LNCAP (cell line): ENCODE measurements at regions not wholly inside any gene's neighbourhood (a gene's known extent, or its start where the extent isn't known, plus 50 kb on each side); places are given as distances from the start of the nearest gene placed in this dataset.

Experiments used
- CTCF ChIP-seq: fragments of 450-650 bp; IDR thresholded peaks from 2 replicates; pipeline ENCODE4 v1.5.1; 2017; ENCODE audit warnings: mild to moderate bottlenecking

DNA sequence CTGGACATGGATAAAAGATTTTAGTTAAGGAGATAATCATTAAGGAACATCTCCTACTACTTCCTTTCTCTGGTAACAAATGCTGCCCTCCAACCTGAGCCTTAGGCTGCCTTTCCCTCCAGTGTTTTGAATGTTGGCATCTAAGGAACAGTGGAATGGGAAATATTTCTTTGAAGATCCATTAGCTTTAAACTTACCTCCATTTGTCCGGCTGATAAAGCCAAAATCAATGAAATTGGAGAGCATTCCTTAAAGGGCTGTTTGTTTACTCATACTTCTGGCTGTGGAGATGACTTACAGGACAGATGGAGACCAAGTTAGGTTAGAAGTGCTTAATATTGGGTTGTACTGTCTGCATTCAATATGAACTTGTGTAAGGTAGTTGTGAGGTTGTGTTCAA, 439.1 kb downstream of the PLA2G4A start:
- no peak for TF ChIP-seq CTCF

DNA sequence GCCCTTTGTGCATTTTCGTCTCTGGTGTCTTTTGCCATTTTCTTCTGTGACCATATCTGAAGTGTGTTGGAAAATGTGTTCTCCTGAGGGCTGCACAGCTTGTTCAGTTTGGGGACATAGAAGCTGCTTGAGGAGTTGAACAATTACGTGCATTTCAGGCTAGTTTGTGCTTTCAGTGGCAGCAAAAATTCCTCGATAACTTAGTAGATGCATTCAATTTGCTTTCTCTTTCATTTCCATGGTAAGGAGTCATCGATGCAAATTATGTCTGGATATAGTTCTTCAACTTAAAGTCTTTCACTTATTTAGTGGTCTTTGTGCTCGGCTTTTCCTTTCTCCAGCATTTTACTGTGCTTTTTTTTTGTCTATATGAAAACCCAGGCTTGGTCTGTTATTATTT, 441.5 kb downstream of the PLA2G4A start:
- TF ChIP-seq CTCF = no peak

DNA sequence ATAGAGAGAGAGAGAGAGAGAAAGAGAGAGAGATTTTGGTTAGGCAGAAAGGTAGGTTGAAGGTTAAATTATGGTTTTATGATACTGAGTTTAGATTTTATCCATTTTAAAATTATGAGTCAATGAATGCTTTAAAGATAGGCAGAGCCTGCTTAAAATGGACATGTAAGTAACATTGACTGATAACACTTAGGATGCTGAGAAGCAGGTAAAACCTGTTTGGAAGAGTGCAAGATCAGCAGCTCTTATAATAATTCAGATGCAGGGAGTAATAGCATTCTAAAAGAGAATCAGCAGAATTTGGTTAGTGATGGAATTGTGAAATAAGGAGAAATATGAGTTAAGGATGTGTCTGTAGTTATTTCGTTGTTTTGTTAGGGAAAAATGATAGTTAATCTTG, 446.6 kb downstream of the PLA2G4A start:
- TF ChIP-seq CTCF = no peak

- TF ChIP-seq CTCF = no peak
Measured at GRCh38 chr1:187275985-187276575, 447.3 kb downstream of the PLA2G4A start.

- no peak for TF ChIP-seq CTCF
Measured at GRCh38 chr1:187276677-187277076, 447.9 kb downstream of the PLA2G4A start.

DNA sequence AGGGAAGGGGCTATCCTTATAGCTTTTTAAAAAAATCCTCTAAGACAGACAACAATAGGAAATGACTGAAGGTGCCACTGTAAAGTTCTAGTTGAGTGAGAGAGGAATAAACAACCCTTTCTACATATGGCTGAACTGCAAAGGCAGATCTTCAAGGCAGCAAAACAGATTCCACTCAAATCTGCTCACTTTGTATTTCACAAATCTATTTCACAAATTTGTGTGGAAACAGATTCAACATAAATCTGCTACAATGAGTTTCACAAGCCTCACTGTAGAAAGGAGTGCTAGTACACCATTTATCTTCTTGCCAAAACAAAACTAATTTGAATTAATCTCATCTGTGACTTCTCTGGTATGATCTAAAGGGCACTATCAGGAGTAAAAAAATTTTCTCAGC, 451.3 kb downstream of the PLA2G4A start:
- TF ChIP-seq CTCF = no peak

DNA sequence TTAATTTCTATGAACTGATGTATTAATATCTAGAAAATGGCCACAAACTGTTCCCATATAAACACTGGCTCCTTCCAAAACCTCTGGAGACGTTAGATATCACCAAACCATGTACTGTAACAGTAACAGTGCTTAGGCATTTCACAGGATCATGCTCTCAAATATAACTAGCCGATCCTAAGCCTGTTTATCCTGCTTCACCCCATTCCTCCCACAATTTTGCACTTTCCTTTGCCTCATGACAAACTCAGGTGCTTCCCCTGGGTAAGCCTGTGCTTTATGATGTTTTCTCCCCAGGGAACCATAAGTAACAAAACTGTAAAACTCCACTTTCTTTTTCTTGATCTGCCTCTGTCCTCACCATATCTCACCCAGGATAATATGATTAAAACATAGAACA, 452.3 kb downstream of the PLA2G4A start:
- no peak for TF ChIP-seq CTCF

- TF ChIP-seq CTCF = no peak
Measured at GRCh38 chr1:187283984-187284383, 455.2 kb downstream of the PLA2G4A start.
